Fibroblast of the aortic adventitia (primary cell): ENCODE measurements at regions not wholly inside any gene's neighbourhood (a gene's known extent, or its start where the extent isn't known, plus 50 kb on each side); places are given as distances from the start of the nearest gene placed in this dataset.

Source experiments
- DNase-seq: peaks from one replicate; pipeline ENCODE4 v3.0.0-alpha.2; 2010; ENCODE audit warnings: low read depth
- H3K4me3 ChIP-seq: 2 replicates; pipeline ENCODE4 v1.5.1; 2011; ENCODE audit warnings: low read depth, mild to moderate bottlenecking, control low read depth, low read length, moderate library complexity
- CTCF ChIP-seq: IDR thresholded peaks from 2 replicates; pipeline ENCODE4 v1.5.1; 2011; ENCODE audit warnings: mild to moderate bottlenecking, low read length, control low read depth, inconsistent platforms; ENCODE audit not compliant: insufficient read depth

DNA sequence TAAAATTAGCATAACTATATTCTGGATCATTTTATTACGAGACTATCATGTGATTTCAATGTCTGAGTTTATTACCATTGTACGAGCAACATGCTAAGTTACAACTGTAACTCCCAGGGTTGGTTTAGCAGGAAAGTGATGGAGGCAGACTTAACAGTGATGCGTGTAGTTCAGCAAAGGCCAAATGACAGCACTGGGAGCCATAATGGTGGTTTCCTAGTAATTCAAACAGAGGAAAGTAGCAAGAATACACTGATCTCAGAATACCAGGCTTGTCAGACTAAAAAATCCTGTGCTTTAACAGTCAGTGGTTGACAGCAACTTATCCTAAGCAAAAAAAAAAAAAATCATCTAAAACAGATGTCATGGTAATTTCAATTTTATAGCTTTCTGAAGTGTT is 229.6 kb downstream of the KLF12 start:
- H3K4me3 ChIP-seq = no peak overlapping the region
- DNase-seq = no peak
- TF ChIP-seq CTCF = no peak

DNA sequence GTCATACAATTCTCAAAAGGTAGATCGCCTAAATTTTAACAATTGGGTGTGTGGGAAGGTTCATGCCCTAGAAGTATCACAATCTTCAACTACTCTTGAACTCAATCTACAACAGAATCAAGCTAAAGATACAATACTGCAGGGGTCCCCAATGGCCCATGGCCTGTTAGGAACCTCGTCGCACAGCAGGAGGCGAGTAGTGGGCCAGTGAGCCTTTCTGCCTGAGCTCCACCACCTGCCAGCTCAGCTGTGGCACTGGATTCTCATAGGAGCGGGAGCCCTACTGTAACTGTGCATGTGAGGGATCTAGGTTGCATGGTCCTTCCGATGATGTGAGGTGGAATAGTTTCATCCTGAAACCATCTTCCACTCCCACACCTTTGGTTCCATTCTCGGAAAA is 230.6 kb downstream of the KLF12 start:
- TF ChIP-seq CTCF = no peak
- no peak overlapping the region for H3K4me3 ChIP-seq
- no peak for DNase-seq

DNA sequence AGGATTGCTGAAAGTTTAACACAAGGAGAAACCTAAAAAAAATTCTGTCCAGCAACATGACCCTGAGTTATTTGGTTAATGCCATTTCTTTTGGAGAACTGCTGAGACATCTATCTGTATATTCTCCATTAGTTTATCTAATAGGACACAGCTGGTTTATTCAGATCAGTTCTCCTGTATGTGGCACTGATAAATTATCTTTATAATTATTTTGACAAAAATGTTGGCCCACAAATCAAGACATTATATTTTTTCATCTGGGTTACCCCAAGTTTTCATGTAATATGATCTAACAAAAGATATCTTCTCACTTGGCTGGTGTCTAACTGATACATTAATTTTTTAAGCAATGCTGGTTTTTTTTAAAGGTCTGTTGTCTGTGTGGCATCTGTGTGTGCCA is 231.4 kb downstream of the KLF12 start:
- DNase-seq = no peak
- no peak overlapping the region for H3K4me3 ChIP-seq
- TF ChIP-seq CTCF = no peak

- DNase-seq = no peak
- no peak for TF ChIP-seq CTCF
- H3K4me3 ChIP-seq = no peak overlapping the region
Measured at GRCh38 chr13:73902296-73902695, 231.9 kb downstream of the KLF12 start.

- no peak for DNase-seq
- no peak overlapping the region for H3K4me3 ChIP-seq
- no peak for TF ChIP-seq CTCF
Measured at GRCh38 chr13:73901324-73902068, 232.7 kb downstream of the KLF12 start.

DNA sequence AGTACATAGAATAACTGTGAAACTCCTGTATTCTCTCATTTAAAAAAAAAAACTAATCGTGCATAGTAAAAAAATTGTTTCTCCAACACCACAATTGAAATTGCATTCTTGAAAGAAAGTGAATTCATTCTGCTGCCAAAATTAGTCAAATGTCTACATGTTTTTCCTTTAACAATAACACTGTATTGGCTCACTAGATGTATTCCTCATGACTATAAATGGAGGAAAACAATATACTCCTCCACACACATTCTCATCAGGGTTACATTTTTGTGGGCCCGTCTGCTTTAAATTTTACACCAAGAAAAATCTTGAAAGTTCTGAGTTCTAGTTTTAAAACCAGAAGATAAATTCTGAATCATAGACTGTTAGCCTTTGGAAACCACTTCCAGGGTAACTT is 233.6 kb downstream of the KLF12 start:
- DNase-seq = peak; percentile 63

More for the DNA sequence above, 233.6 kb downstream of the KLF12 start:
- no peak for TF ChIP-seq CTCF
- no peak overlapping the region for H3K4me3 ChIP-seq
